Retina (tissue), 1 donor: ENCODE measurements at regions not wholly inside any gene's neighbourhood (a gene's known extent, or its start where the extent isn't known, plus 50 kb on each side); places are given as distances from the start of the nearest gene placed in this dataset.

Source experiments
- DNase-seq: peaks from one replicate; pipeline ENCODE4 v3.0.0-alpha.2; 2016

DNA sequence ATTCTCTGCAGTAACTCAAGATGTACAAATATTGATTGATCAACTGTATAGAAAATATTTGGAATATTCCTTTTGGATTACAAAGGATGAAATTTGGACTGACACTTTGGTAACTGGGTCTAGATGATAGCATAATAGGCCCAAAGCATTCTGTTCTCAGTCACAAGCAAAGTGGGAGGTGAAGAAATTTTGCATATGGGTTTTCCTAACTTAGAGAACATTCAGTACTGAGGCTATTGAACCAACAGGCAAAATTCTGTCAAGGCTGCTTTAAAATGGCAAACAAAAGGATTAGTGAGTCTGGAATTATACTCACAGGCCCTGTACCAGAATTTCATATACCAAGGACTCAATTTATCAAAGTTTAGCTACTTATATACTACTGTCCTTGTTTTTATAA lies 1020.6 kb downstream of the TLE4 start:
- DNase-seq: no peak

GRCh38 chr9:80586786-80587330 lies 1015.1 kb downstream of the TLE4 start:
- no peak for DNase-seq

DNA sequence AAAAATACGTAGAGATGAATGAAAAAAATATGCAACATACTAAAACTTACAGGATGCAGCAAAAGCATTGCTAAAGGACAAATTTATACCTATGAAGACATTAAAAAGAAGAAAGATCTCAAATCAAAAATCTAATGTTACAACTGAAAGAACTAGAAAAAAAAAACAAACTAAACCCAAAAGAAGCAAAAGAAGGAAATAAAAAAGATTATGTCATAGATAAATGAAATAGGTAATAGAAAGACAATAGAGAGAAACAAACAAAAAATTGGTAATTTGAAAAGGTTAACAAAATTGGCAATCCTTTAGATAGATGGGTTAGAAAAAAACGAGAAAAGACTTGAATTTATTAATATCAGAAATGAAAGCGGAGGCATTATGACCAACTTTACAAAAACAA lies 1000.2 kb downstream of the TLE4 start:
- DNase-seq: no peak

- DNase-seq: no peak
Measured at GRCh38 chr9:80569236-80569635, 997.5 kb downstream of the TLE4 start.

GRCh38 chr9:80561526-80561925 lies 989.8 kb downstream of the TLE4 start:
- DNase-seq: no peak

DNA sequence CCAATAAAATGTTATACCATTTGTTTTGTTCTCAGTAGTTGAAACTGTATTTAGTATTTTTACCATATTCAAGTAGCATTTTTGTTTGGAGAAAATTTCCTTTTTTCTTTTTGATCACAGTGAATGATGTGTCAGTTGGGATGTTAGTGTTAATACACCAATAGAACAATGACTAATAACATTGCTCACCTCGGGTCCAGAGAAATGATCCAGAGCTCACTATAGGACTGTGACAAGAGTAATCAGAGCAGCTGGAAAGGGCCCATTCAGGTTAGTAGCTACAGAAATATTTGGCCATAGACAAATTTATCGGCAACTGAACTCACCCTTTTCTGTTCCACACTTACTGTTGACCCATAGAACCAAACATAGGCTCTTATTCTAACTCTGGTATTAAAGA lies 989.2 kb downstream of the TLE4 start:
- no peak for DNase-seq

DNA sequence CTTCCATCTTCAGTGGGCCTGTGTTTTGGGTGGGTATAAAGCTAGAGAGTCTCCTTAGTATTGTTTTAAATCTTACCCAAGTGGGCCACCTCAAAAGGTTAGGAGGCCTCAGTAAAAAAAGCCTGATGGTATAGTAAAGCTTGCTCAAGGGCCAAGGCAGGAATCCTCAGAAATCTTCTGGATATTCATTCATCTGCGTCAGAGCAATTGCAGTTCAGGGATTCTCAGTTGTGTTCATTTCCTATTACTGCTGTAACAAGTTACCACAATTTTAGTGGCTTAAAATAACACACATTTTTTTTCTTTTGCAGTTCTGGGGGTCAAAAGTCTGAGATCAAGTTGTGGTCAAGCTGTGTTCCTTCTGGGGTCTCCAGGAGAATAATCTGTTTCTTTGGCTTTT lies 985.5 kb downstream of the TLE4 start:
- DNase-seq: no peak

DNA sequence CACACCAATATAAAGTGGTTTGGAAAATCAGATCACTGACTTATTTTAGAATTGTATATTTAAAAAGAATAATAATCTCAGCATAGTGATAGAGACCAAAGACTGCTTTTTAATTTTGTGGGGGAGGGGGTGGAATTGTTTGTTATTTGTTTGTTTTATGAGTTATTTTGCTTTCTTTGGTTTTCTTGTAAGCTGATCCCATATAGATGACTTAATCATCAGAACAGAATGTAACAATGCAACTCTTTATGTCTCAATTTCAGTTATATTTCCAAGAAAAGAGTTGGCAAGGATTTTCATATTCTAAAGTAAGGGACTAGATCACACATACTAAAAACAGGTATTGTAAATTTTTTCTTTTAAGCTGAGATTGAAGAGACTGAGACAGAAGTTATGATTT lies 984.9 kb downstream of the TLE4 start:
- no peak for DNase-seq

- DNase-seq: no peak
Measured at GRCh38 chr9:80555782-80556325, 984.1 kb downstream of the TLE4 start.

GRCh38 chr9:80554856-80555255 lies 983.1 kb downstream of the TLE4 start:
- DNase-seq: no peak

- DNase-seq: no peak
Measured at GRCh38 chr9:80554301-80554700, 982.5 kb downstream of the TLE4 start.

DNA sequence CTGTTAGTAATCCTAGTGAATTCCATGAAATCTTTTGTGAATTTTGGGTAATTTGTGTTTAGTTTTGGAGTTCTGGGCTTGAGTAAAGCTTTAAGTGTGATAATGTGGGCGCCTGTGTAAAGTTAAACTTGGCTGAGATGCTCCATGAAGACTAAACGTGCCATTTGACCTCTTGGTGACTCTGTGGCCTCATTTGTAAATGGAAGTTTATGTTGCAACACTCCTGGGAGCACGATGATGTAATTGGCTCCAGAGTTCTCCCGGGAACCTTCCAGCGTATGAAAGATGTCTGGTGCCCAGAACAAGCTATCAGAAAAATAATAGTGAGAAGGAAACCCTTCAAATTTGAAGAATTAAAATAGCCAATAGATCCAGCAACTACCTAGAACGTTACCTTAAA lies 981.2 kb downstream of the TLE4 start:
- peak; percentile 14 for DNase-seq

DNA sequence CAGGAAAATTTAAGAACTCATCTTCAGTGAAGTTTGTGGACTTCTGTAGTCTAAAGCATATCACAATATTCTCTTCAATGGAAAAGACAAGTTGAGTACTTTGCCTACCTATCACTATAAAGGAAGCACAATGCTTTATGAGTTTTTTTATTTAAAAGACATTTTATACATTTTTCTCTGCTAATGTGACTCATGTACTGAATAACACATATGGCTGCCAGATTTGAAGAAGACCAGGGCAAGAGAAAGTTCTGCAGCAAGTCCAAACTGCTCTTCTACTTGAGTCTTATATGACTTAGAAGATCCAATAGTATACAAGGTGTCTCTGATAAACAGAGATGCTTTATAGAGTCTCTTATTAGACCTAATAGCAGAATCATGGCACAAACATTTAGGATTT lies 978.4 kb downstream of the TLE4 start:
- no peak for DNase-seq

DNA sequence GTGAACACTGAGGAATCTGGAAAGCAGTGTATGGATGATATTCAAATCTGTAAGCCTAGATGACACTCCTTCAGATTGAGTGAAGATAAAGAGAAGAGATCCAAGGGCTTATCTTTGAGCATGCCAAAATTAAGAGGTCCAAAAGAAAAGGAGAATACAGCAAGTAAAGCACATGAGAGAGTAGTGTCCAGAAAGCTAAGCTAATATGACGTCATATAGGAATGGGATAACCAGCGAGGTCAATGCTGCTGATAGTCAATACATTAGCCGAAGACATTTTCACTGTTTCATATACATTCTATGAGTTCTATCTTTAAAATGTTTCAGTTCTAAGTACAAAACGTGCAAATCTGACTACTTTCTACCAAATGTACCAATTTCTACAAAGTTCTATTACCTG lies 975.8 kb downstream of the TLE4 start:
- DNase-seq: no peak

- no peak for DNase-seq
Measured at GRCh38 chr9:80540387-80540786, 968.6 kb downstream of the TLE4 start.

DNA sequence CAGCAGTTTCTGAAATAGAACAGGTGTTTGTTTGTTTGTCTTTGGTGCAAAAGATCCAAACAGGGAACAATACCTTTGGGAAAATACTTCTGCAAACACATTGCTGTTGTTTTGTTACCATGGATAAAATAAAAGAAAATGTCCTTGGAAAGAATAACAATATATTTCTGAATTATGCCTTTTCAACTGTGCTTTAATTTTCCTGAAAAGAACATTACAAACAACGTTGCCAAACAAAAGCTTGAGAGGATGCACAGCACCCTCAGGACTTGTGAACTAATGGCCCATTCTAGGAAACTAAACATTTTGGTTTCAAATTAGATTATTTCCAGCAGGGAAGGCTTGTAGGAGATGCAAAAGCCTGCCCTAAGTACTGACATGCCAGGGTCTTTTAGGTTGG lies 967.2 kb downstream of the TLE4 start:
- no peak for DNase-seq

GRCh38 chr9:80522465-80522864 lies 950.7 kb downstream of the TLE4 start:
- DNase-seq: no peak

- no peak for DNase-seq
Measured at GRCh38 chr9:80521151-80521550, 949.4 kb downstream of the TLE4 start.

DNA sequence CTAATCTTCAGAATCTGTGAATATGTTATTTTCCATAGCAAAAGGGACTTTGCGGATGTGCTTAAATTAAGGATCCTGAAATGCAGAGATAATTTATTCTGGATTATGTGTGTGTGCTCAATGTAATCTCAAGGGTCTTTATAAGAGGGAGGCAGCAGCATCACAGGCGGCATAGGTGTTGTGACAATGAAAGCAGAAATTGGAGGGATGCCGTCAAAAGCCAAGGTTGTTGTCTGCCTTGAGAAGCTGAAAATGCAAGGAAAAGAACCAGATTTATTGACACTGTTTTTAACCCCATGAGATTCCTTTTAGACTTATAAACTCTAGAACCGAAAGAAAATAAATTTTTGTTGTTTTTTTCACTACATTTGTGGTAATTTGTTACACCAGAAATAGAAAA lies 948.5 kb downstream of the TLE4 start:
- DNase-seq: no peak

- DNase-seq: no peak
Measured at GRCh38 chr9:80518441-80518840, 946.7 kb downstream of the TLE4 start.

DNA sequence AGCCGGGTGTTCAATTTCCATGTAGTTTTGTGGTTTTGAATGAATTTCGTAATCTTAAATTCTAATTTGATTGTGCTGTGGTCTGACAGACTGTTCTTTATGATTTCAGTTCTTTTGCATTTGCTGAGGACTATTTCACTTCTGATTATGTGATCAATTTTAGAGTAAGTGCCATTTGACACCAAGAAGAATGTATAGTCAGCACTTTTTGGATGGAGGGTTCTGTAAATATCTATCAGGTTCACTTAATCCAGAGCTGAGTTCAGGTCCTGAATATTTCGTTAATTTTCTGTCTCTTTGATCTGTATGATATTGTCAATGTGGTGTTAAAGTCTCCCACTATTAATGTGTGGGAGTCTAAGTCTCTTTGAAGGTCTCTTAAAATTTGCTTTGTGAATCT lies 944.9 kb downstream of the TLE4 start:
- DNase-seq: no peak

- no peak for DNase-seq
Measured at GRCh38 chr9:80509358-80509757, 937.6 kb downstream of the TLE4 start.

GRCh38 chr9:80507611-80508010 lies 935.8 kb downstream of the TLE4 start:
- DNase-seq: no peak

- no peak for DNase-seq
Measured at GRCh38 chr9:80504601-80505230, 933.0 kb downstream of the TLE4 start.

GRCh38 chr9:80503671-80504281 lies 932.0 kb downstream of the TLE4 start:
- peak; percentile 73 for DNase-seq
